GM21786 (cell line): ENCODE measurements at regions not wholly inside any gene's neighbourhood (a gene's known extent, or its start where the extent isn't known, plus 50 kb on each side); places are given as distances from the start of the nearest gene placed in this dataset.
"Not testable (repeated sequence)": the region's sequence is repeated elsewhere in the genome, so short reads cannot be mapped to it uniquely, and the experiment has no call there.

Source experiments
- ATAC-seq: cut with Tn5 transposase; IDR thresholded peaks from one replicate; pipeline ENCODE4 v1.9.1; 2021; ENCODE audit not compliant: unreplicated experiment

DNA sequence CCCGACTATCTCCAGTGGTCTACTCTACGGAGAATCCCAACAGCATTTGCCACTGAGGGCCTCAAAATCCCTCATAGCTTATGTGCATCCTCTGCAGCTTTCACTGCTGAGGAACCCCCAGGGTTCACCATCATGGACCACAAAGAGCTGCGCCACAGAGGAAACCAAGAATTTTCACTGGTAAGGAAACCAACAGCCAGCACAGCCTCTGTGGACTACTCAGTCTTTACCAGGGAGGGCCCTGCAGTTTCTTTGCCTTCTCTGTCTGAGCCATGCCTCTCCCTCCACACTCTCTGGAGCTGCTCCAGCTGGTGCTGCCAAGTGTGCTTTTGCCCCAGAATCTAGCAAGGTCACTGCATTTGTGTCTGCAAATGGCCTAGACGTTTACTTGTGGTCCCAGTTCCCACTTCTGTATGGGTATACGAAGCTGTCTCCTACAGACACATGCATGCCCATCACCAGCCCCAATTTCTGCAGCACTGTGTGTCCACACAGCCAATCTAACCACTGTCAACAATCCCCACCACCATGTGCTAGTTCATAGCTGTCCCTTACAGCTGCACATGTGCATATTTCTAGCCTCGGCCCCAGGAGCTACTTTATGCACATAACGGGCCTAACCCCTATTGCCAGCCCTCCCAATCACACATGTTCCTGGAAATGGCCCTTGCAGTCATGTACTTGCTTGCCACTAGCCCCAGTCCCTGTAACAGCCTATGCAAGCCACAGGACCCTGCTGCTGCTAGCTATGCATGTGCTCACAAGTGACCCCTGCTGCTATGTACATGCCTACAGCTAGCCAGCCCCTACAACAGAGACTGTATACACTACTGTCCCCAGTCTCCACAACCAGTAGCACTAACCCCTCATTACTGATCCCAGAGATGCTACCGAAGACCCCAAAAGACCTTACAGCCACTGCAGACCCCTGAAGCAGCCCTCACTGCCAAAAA is 1437.4 kb downstream of the CDH11 start:
- no peak for ATAC-seq

DNA sequence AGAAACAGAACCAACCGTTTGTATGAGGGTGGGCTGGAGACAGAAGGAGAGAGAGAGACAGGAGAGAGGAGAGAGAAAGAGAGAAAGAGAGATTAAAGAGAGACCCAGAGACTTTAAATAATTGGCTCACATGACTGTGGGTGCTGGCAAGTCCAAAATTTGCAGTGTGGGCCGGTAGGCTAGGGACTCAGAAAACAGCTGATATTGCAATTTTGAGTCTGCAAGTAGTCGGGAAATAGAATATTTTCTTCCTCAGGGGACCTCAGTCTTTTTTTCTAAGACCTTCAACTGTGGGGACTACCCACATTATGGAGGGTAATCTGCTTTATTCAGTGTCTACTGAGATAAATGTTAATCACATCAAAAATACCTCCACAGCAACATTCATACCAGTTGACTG is 1439.0 kb downstream of the CDH11 start:
- ATAC-seq: no peak

DNA sequence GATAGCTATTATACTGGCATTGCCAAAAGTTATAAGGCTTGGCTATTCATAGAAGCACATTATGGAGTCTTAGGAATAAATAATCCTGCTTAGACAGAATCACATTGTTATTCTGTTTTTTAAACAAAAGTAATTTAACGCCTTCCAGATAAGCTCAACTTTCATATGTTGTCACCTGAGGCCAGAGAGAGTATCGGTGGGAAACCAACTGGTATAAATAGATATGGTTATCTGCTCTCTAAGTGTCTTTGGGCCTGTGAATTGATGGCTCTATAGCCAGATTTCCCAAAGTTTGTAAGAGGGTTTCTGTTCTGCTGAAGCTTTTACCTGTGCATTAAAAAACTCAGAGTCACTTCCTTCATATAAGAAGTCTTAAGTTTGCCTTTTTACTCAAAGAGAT is 1449.4 kb downstream of the CDH11 start:
- ATAC-seq: no peak

DNA sequence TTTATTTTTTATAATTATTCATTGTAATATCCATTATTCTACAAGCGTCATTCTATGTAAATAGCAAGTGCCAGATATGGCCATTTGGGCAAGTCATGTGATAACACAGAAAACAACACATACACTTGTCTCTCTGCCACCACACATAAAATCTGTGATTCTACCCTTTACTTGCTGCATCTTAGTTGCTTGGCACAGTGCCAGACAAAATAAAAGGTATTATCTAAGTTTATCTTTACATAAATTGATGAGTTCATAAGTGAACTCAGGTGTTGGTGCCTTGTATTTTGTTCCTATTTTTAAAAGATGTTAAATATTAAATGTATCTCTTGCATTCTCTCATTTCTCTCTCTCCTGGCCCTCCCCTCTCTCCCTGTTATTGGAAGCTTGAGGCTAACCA is 1458.7 kb downstream of the CDH11 start:
- ATAC-seq: no peak

DNA sequence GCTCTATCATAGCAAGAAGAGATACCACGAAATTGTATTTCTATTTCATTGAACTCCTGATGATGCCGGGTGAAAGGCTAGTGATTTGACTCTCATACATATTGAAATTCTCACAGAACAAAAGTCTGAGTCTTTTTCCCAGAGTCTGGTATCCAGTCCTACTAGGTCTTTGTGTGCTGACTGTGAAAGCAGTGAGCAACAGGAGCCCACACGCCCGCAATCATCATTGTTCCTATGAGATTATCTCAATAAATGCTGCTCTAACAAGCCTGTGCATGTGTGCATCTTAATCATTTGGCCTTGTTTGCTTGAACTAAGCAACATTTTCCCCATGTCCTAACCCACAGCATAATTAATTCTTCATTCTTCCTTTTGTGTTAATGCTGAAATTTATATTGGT is 1466.0 kb downstream of the CDH11 start:
- ATAC-seq: no peak

DNA sequence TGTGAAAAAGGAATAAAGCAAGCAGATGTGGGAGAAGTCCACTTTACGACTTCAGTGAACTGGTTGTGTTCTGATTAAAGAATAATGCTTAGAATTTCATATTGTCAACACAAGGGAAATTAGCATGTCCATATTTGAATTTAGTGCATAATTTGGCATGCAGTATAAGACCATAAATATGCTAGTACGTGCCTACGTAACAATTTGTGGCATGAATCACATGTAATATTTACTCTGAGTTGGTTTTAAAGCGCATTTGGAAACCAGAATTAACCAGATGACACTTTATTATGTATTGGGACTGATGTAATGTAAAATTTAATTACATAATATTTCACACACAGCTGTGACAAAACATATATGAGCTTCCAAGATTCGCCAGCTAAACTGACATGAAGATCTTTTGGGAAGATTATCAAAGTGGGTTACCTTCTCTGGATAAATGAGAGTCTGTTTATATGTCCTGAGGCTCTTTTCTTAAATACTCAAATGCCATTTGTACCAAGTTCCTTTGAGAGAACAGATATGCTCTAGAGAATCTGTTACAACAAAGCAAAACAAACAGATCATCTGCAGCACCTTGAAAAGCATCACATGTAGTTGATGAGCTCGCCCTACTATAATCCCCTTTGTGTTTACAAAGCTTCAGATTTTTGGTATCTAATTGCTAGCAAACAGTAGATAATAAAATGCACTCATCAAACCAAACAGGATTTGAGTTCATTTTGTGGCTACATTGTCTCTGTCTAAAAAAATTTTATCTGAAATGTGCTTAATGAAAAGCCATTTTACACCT is 1468.6 kb downstream of the CDH11 start:
- no peak for ATAC-seq

DNA sequence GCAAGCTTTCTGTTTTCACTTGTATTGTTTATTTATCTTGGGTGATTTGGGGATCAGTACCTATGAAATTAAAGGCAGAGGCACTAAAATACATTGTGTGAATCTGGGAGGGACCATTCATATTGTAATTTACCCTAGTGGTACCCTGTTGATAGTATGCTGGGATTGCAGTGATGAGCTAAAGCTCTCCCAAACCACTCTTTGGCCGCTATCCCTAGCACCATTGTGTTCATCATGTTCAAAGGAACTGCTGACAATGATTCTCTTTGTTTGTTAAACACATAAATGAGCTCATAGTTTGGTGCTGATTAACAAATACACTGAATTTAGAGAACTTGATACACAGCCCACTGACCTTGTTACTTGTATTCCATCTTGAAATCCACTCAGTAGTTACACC is 1469.8 kb downstream of the CDH11 start:
- no peak for ATAC-seq

DNA sequence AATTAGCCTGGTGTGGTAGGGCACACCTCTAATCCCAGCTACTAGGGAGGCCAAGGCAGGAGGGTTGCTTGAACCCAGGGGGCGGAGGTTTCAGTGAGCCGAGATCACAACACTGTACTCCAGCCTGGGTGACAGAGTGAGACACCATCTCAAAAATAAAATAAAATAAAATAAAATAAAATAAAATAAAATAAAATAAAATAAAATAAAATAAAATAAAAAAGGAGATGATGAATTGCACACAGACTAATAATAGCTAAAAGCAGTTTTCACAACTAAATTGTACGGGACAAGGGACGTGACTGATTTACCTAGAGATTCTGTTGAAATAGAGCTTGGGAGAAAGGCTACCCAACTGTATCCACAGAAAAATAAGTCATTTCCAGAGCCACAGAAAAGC is 1471.3 kb downstream of the CDH11 start:
- no peak for ATAC-seq

DNA sequence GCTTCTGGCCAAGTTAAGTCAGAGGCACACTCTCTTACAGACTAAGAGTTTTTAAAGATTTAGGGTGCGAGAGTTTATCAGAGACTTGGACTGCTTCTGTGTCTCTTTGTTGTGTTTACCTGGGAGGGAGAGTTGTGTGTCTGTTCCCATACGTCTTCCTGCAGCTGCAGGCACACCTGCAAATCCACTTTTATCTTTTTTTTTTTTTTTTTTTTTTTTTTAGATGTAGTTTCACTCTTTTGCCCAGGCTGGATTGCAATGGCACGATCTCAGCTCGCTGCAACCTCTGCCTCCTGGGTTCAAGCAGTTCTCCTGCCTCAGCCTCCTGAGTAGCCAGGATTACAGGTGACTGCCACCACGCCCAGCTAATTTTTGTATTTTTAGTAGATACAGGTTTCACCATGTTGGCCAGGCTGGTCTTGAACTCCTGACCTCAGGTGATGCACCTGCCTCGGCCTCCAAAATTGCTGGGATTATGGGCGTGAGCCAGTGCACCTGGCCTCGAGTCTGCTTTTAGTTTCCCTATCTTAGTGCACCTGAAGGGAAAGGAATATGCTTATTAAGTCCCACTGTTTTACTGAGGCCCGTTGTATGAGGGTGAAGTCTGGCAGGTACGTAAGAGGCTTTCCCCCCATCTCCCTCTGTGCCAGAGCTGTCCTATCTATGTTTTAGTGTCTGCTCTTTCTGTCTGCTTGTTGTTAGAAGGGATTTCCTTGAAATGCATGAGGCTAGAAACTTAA is 1488.0 kb downstream of the CDH11 start:
- ATAC-seq: not testable (repeated sequence)

DNA sequence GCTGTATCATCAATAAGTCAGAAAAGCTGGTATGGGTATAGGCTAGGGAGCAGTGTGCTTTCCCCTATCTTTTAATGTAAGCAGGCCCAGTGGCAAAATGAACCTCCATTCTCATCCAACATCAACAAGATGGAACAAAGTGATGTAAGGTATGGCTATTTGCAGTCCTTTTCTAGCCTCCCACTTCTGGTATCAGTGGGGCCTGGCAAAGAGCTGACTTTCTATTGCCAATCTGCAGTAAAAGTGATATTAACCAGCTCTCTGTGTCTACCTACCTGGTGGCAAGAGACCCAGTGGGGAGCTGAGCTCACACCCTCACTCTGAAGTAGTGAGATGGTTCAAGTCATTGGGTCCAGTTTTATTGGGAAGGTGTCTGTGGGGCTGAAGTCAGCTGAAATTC is 1492.6 kb downstream of the CDH11 start:
- ATAC-seq: no peak

DNA sequence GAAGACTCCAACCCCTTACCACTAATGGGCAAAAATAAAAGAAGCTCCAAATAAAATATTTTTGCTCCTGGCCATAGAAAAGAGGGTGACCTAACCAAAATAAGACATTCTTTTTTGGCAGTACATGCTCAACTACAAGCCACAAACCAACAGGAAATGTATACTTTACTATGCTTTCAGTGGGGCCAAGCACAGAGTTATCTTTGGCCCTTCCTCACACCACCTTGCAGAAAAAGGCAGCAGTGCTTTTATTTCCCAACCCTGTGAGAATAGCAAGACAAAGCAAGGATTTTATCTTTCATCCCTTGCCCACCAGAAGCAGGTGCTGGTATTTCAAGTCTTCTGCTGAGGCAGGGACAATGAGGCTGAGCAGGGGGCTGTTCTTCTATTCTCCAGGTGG is 1493.1 kb downstream of the CDH11 start:
- no peak for ATAC-seq

DNA sequence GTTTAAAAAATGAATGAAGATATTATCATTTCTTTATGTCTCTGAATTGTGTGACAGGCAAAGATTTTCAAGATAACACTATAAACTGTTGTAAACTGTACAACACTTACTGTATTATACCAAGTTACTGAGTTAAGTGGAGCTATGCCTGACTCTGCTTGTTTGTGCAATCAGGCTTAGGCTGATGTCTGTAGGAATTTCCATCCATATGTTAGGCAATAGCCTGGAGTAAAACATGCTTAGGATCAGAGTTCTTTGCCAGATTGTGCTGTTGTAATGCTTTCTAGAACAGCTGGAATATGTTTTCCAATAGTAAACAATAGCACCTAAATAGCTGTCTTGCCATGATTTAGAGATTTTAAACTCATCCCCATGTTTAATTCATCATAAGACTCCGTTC is 1496.7 kb downstream of the CDH11 start:
- no peak for ATAC-seq

DNA sequence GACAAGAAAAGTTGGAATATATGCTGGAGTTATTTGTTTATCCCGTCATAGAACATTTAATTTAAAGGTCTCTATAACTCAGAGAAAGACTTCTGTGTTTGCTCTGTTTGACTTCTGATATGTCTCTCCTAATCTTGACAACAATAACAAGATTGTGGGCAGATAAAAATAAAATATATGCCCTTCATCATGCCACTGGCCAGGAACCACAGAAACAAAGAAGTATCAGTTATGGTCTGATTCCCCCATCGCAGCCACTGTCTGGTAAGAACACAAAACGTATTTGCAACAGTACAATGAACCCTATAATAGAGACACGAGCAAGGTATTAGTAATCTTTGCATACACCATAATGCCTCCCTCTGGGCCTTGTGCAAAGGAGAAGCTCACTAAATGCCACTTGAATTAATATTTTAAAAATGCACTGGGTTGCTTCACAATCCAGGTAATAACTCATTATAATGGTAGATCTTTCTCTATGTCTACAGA is 1498.3 kb downstream of the CDH11 start:
- ATAC-seq: no peak

DNA sequence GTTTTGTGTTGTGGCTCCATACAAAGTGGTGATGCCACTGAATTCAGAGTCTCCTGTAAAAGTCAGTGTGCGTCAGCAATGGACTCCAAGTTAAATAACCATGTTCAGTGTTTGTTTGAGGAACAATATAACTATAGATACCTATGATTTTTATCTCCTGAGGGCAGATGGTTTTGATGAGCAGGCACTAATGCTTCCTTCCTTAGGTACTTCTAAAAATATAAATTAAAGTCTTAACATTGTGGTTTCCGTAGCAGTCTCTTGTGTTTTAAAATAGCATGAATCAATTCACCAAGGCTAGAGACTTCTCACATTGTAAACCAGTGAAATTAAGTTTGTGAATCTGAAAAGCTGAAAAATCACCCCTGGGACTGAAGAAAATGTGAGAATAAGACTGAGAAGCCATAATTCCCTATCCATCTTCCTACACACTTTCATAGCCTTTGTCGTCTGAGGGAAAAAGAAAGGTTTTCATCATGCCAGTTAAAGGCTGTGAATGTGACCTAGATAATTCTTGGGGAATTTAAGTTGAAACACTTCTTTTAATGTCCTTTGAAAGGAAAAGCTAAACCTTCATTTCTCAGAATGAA is 1502.9 kb downstream of the CDH11 start:
- ATAC-seq: no peak

DNA sequence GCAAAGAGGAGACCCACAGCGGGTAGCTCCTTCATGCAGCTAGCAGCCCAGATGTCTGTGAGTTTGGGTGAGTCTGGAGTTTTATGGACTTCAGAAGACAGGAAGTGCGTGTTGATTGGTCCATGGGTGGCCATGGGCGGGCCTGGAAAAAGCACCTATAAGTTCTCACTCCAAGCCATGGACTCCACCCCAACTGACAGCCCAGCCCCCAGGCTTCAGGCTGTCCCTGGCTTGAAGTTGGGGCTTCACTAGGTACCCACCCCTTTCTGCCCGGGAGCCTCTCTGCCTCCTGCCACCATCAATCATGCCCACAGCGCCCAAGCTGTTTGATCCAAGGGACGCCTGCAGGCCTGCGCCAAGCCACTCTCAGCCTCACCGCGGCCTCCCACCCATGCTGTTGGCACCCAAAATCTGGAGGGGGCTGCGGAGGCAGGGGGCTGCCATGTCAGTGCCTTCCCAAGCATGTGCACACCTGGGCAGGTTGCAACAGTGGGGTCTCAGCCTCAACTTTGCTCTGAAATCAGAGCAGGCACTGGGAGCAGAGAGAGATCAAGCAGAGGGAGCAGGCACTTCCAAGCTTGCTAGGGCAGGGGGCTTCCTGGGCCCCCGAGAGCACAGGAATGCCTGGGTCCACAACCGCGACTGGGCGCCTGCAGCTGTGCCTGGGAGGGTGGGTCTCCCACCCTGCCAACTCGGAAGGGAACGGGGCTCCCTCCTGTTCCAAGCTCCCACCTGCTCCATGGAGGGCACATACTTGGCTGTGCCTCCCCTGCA is 1503.7 kb downstream of the CDH11 start:
- ATAC-seq: no peak

DNA sequence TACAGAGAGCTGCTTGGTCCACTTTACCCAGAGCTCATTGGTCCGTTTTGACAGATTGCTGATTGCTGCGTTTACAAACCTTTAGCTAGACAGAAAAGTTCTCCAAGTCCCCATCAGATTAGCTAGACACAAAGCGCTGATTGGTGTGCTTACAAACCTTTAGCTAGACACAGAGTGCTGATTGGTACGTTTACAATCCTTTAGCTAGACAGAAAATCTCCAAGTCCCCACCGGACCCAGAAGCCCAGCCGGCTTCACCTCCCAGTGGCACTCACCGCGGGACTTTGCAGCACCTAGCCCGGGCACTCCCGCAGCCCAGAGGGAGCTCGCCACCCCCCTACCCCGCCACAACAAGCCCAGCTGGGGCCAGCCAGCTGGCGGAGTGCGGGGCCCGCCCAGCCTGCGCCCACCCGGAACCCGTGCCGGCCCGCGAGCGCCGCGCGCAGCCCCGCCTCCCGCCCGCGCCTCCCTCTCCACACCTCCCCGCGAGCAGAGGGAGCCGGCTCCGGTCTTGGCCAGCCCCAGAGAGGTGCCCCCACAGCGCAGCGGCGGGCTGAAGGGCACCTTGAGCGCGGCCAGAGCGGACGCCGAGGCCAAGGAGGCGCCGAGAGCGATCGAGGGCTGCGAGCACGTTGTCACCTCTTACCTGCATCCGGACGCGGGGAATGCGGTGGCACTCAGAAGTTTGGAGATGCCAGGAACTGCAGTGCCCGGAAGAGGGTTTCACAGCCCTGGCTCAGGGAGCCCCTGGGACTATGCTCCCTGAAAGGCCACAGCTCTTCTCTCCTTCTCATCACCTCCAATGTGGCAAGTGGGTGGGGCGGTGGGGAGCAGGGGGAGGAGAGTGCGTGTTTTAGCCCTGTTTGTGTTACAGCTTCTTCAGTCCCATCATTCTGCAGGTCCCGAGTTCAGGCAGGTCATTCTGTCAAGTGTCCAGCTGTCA is 1504.5 kb downstream of the CDH11 start:
- ATAC-seq: no peak

DNA sequence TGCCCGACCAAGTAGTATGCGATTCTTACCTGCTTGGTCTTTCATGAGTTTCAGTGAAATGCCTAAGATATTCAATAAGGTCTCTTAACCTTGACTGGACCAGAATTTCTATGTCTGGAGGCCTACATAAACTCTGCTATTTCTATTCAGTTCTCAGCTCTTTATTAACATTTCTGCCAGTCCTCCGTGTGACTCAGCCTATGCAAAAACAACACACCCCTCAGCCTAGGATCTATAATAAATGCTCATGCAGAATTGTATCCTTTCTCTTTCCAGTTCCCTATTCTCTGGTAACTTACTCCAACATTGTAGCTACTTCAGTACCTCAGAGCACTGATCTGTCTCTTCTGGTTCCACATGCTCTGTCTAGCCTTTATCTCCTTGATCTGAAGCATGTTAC is 1507.4 kb downstream of the CDH11 start:
- no peak for ATAC-seq

DNA sequence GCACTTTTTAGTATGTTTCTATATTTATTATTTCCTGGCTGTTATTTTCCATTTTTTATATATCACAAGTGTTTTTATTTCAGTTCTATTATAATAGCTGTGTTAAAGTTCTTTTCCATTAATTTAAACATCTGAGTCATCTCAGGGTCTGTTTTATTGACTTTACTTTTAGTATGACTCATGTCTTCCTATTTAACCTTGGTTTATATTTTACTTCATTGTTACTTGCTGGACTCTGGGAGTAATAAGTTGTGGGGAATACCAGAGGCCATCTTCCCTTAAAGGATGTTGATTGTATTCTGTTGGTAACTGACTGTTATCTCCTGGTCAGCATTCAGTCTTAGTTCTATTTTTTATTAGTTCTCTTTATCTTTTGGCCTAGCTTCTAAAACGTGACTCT is 1508.2 kb downstream of the CDH11 start:
- no peak for ATAC-seq
